ENCODE measurements at regions not wholly inside any gene's neighbourhood (a gene's known extent, or its start where the extent isn't known, plus 50 kb on each side); places are given as distances from the start of the nearest gene placed in this dataset.

- TF ChIP-seq REST (IDR thresholded peaks at IDR 0.05) = no peak
- no peak for TF ChIP-seq CTCF (IDR thresholded peaks at IDR 0.05; ENCODE audit: low read depth, low read length, missing input control)
- no peak for TF ChIP-seq ZBTB33 (IDR thresholded peaks at IDR 0.05)
- TF ChIP-seq, protein P1, sequence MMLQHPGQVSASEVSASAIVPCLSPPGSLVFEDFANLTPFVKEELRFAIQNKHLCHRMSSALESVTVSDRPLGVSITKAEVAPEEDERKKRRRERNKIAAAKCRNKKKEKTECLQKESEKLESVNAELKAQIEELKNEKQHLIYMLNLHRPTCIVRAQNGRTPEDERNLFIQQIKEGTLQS (IDR thresholded peaks at IDR 0.05) = no peak
- no peak for TF ChIP-seq GABPA (IDR thresholded peaks at IDR 0.05 in 1 of 2, conservative IDR thresholded peaks at IDR 0.05 in 1 of 2)
- TF ChIP-seq MAX (IDR thresholded peaks at IDR 0.05) = no peak
- TF ChIP-seq RAD21 (IDR thresholded peaks at IDR 0.05) = no peak
- TF ChIP-seq TAF1 (conservative IDR thresholded peaks at IDR 0.05) = no peak
- TF ChIP-seq YY1 (IDR thresholded peaks at IDR 0.05) = no peak
- TF ChIP-seq SP1 (IDR thresholded peaks at IDR 0.05) = no peak
- TF ChIP-seq NR2F2 (IDR thresholded peaks at IDR 0.05) = no peak
- no peak for TF ChIP-seq JUND (IDR thresholded peaks at IDR 0.05)
- no peak for TF ChIP-seq EGR1 (IDR thresholded peaks at IDR 0.05; ENCODE audit: low read depth in 2 of 2)
Observed at GRCh38 chr1:10850026-10850425, 53.6 kb upstream of the CASZ1 start.
